Adrenal gland (tissue), 9 donors: ENCODE measurements at regions not wholly inside any gene's neighbourhood (a gene's known extent, or its start where the extent isn't known, plus 50 kb on each side); places are given as distances from the start of the nearest gene placed in this dataset.

ENCODE experiments used
- DNase-seq, 7 donors: peaks; one replicate each; pipeline ENCODE4 v3.0.0-alpha.2; 2019 to 2020
- H3K27ac ChIP-seq, 5 donors: fragments of 200-600 bp; sonication (generic) in 4 of 5; 1 replicate in 3 of 5; 2 replicates in 2 of 5; pipeline versions ENCODE4 v1.5.1 to v1.8.0; 2016 to 2020; ENCODE audit warnings: mild to moderate bottlenecking in 1 of 5
- H3K27me3 ChIP-seq: fragments of 200-600 bp; 2 replicates; pipeline ENCODE4 v1.8.0; 2021
- H3K36me3 ChIP-seq, 2 donors: fragments of 200-600 bp; replicated peaks in 1 of 2; 1 replicate in 1 of 2; 2 replicates in 1 of 2; pipeline versions ENCODE4 v1.5.1 to v1.8.0; 2018 to 2022
- H3K4me1 ChIP-seq, 2 donors: fragments of 200-600 bp; replicated peaks in 1 of 2; 1 replicate in 1 of 2; 2 replicates in 1 of 2; pipeline versions ENCODE4 v1.5.1 to v1.8.0; 2018 to 2021
- H3K4me3 ChIP-seq, 4 donors: fragments of 200-600 bp; sonication (generic) in 3 of 4; one replicate each; pipeline ENCODE4 v1.5.1; 2016 to 2018
- H3K9me3 ChIP-seq, 3 donors: fragments of 200-600 bp; sonication (generic) in 1 of 3; replicated peaks in 1 of 3; 1 replicate in 2 of 3; 2 replicates in 1 of 3; pipeline versions ENCODE4 v1.5.1 to v1.8.0; 2016 to 2021
- CTCF ChIP-seq, 6 experiments: fragments of 450-650 bp in 4 of 6; fragments of 200-600 bp in 2 of 6; sonication (generic) in 1 of 6; IDR thresholded peaks; 1 replicate in 5 of 6; 2 replicates in 1 of 6; pipeline versions ENCODE4 v1.5.1 to v1.8.0; 2016 to 2021; ENCODE audit warnings: antibody characterized with exemption in 6 of 6, mild to moderate bottlenecking in 2 of 6, moderate library complexity in 1 of 6
- POLR2A ChIP-seq, 2 donors: fragments of 450-650 bp; IDR thresholded peaks; one replicate each; pipeline ENCODE4 v1.6.1; 2017; ENCODE audit warnings: antibody characterized with exemption in 2 of 2, mild to moderate bottlenecking in 2 of 2, moderate library complexity in 1 of 2
- whole genome bisulfite sequencing, 4 donors: extraction: QIAGEN DNeasy Blood & Tissue Kit in 2 of 4; methylation state at CpG; one replicate each; pipeline versions ENCODE4 v1.1.5 to v1.1.7; 2013 to 2017; 5-methylcytosine and 5-hydroxymethylcytosine counted together
- intact Hi-C, 2 donors: fragments of 100-400 bp; cut with DNase I; formaldehyde crosslinking; loops; one replicate each; pipeline versions ENCODE4 v1.14.1 to v1.15.0; 2022 to 2023
- donor health status: healthy with polysubstance abuse.
- donor health status: Bipolar disorder and iron deficiency.
- donor health status: DM: yes; HTN: yes; CAD: no.
- donor health status: DM: no; HTN: no; CAD: no.
- donor health status: DM: no; HTN: no; CAD: no.

- Histone ChIP-seq H3K9me3 (no peaks in the 10 kb centered on the region), H3K27ac (no peak overlapping the region), H3K27me3 (no peaks in the 10 kb centered on the region), H3K4me3 (no peak overlapping the region), H3K4me1 (no peaks in the 10 kb centered on the region), H3K36me3 (no peaks in the 10 kb centered on the region)
- intact Hi-C loops: no loop called here
- DNase-seq: no peak
- WGBS, 4 donors: 85 to 90% (median 86%) methylated on average over 12 of the region's 12 CpGs
- TF ChIP-seq CTCF (IDR thresholded peaks at IDR 0.05): no peak
- TF ChIP-seq POLR2A (IDR thresholded peaks at IDR 0.05): no peak
Measured at GRCh38 chr1:55955016-55955621, 624.2 kb downstream of the PLPP3 start.

- no peaks in the 10 kb centered on the region for H3K9me3 ChIP-seq
Measured at GRCh38 chr1:55951291-55951690, 628.1 kb downstream of the PLPP3 start.

GRCh38 chr1:55947446-55947845 lies 631.9 kb downstream of the PLPP3 start:
- Histone ChIP-seq H3K27me3 (no peaks in the 10 kb centered on the region), H3K9me3 (no peaks in the 10 kb centered on the region), H3K27ac (no peak overlapping the region), H3K4me1 (no peaks in the 10 kb centered on the region), H3K4me3 (no peak overlapping the region), H3K36me3 (no peaks in the 10 kb centered on the region)
- TF ChIP-seq CTCF (IDR thresholded peaks at IDR 0.05) (no peak), POLR2A (IDR thresholded peaks at IDR 0.05) (no peak)
- intact Hi-C loops: no loop called here
- no peak for DNase-seq
- 62 to 74% (median 66%) methylated on average over 1 of the region's 1 CpG for WGBS, 4 donors

More at GRCh38 chr1:55951291-55951690, 628.1 kb downstream of the PLPP3 start:
- WGBS, 4 donors: 60 to 73% (median 68%) methylated on average over 3 of the region's 3 CpGs
- Histone ChIP-seq H3K27ac (no peak overlapping the region), H3K27me3 (no peaks in the 10 kb centered on the region), H3K4me1 (no peaks in the 10 kb centered on the region), H3K36me3 (no peaks in the 10 kb centered on the region), H3K4me3 (no peak overlapping the region)
- no peak for DNase-seq
- no peak for TF ChIP-seq POLR2A (IDR thresholded peaks at IDR 0.05)
- no peak for TF ChIP-seq CTCF (IDR thresholded peaks at IDR 0.05)
- intact Hi-C loops: no loop called here

- H3K36me3 ChIP-seq: no peaks in the 10 kb centered on the region
- WGBS, 4 donors: 51 to 60% (median 55%) methylated on average over 8 of the region's 8 CpGs
- H3K27me3 ChIP-seq: no peaks in the 10 kb centered on the region
- no peak for DNase-seq
- no peaks in the 10 kb centered on the region for H3K4me1 ChIP-seq
- H3K27ac ChIP-seq: no peak overlapping the region
- no peak overlapping the region for H3K4me3 ChIP-seq
- no peak for TF ChIP-seq CTCF (IDR thresholded peaks at IDR 0.05)
- no peak for TF ChIP-seq POLR2A (IDR thresholded peaks at IDR 0.05)
- H3K9me3 ChIP-seq: no peaks in the 10 kb centered on the region
- intact Hi-C loops: no loop called here
Measured at GRCh38 chr1:55943721-55944435, 635.5 kb downstream of the PLPP3 start.
